GM21526 (cell line): ENCODE measurements at regions not wholly inside any gene's neighbourhood (a gene's known extent, or its start where the extent isn't known, plus 50 kb on each side); places are given as distances from the start of the nearest gene placed in this dataset.
"Not testable (repeated sequence)": the region's sequence is repeated elsewhere in the genome, so short reads cannot be mapped to it uniquely, and the experiment has no call there.

Source experiments
- ATAC-seq: cut with Tn5 transposase; IDR thresholded peaks from one replicate; pipeline ENCODE4 v1.9.1; 2021; ENCODE audit warnings: moderate library complexity; ENCODE audit not compliant: unreplicated experiment, low FRiP score

DNA sequence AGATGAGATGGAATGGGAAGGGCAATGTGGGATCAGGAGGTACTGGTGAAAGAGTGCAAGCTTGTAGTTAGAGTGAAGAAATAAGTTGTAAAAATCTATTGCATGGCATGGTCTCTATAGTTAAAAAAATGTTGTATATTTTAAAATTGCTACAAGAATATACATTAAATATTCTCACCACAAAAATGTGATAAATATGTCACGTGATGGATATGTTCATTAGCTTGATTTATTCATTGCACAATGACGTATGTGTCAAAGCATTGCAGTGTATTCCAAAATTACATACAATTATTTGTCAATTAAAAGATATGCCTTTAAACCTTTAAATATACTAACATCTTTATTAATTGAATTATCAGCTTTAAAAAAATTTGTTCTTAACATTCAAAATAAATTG is 1607.1 kb downstream of the REEP3 start:
- no peak for ATAC-seq

GRCh38 chr10:65130162-65130758 is 1609.1 kb downstream of the REEP3 start:
- ATAC-seq: no peak

DNA sequence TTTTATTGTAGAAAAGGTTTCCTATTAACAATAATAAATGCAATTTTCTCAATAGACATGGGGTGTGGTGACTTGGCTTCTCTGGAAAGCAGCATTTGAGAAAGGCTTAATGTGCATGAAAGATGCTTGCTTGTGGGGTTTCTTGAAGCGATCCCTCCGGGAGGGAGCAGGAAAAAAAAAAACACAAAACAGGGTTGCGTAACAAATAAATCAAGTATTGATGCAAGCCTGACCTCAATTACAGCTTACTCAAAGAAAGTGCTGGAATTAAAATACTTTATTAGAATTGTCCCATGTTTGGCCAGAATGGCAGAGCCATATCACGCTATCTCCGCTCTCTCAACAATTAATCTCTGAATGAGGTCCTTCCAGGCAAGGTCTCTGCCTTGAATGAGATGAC is 1612.5 kb downstream of the REEP3 start:
- ATAC-seq: no peak

DNA sequence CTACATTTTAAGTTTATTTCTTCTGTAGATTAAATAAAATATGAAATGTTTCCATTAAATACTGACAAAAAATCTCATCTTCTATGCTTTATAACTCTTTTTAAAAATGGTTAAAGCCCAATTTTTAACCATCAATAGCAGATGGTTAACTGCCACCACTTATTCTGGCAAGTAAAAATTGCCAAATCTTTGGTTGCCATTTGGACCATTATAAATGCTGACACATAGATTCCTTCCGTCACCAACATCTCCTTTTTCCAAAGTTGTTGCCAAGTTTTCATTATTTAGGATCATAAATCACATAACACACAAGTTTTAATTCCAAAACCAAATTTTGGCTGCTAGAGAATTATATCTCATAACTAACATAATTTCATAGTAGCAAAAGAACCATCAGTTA is 1614.3 kb downstream of the REEP3 start:
- ATAC-seq: no peak

DNA sequence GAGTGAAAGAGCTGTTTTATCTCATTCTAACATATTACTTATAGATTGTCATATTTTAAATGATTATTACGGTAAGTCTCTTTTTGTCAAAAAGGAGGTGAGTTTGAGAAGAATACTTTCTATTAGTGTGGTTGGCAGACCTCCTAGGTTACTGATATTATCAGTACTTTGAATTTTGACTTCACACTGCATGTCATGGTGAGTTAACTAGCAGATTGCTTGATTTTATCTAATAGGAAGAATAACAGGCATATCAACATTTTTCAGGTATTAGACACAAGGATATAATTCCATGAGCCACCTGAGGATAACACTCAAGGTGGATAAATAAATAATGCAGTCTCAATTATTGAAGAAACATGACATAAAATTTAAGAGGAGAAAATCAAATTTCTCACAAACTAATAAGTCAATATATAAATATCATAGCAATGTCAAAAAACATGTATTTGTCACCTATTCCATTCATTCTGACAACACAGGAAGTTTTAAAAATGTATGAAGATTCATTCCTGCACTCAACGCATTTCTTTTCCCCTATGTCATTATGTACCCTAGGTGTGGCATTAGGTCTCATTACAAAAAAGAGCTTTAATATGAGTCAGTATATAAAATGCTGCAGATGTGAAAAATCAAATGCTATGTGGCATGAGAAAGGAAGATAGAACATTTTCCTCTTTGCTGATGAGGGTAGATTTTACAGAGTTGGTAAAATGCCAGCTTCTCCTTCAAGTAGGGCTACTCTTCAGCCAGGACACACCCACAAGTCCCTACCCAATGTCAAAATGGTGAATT is 1621.6 kb downstream of the REEP3 start:
- ATAC-seq: no peak

DNA sequence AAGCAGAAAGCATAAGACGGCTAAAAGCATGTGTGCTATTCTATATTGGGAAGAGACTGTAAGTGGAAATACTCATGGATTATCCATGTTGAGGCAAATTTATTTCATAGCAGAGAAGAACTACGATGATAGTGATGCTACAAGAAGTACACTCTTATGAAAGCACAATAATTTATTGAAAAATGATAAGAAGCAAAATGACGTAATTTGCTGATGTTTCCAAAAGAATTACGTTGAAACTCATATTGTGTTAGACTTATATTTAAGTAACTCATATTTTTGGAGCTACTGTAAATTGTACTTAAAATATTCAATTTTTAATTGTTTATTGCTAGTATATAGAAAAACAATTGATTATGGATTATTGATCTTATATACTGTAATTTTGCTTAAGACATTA is 1622.5 kb downstream of the REEP3 start:
- ATAC-seq: no peak

DNA sequence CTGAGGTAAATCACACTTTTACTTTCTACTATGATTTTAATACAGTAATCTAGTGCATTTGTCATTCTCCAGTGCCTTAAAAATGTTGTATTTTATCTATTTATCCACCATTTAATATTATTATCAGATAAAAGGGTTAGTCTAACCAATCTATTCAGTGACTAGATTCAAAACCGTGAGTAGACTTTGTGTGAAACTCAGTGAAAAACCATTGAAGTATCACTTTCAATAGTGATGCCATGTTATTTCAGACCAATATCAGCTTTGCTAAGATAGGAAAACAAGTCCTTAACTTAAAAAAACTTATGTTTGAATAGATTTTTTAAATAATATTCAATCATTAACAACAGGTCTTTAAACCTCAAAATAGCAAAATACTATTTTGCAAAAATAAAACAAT is 1628.7 kb downstream of the REEP3 start:
- ATAC-seq: no peak

GRCh38 chr10:65166272-65166671 is 1645.1 kb downstream of the REEP3 start:
- ATAC-seq: no peak

DNA sequence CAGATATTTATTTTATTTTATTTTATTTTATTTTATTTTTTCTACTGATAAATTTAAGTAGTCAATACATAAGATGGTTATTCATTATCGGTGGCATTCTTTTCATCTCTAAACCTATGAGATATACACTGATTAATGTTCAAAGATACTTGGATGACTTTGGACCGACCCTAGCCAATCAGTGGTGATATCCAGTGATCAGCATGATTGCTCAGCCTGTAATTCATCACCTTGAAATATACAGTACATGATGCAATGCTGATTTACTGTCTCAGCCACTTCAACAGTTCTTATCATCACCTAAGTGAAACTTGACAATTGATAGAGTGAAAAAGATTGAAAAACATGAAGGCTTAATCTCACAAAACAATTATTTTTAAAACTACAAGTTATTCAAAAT is 1651.0 kb downstream of the REEP3 start:
- no peak for ATAC-seq

GRCh38 chr10:65176994-65177393 is 1655.8 kb downstream of the REEP3 start:
- no peak for ATAC-seq

- no peak for ATAC-seq
Observed at GRCh38 chr10:65183236-65183635, 1662.0 kb downstream of the REEP3 start.

DNA sequence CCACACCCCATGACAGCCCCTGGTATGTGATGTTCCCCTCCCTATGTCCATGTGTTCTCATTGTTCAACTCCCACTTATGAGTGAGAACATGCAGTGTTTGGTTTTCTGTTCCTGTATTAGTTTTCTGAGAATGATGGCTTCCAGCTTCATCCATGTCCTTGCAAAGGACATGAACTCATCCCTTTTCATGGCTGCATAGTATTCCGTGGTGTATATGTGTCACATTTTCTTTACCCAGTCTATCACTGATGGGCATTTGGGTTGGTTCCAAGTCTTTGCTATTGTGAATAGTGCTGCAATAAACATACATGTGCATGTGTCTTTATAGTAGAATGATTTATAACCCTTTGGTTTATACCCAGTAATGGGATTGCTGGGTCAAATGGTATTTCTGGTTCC is 1665.5 kb downstream of the REEP3 start:
- ATAC-seq: not testable (repeated sequence)

DNA sequence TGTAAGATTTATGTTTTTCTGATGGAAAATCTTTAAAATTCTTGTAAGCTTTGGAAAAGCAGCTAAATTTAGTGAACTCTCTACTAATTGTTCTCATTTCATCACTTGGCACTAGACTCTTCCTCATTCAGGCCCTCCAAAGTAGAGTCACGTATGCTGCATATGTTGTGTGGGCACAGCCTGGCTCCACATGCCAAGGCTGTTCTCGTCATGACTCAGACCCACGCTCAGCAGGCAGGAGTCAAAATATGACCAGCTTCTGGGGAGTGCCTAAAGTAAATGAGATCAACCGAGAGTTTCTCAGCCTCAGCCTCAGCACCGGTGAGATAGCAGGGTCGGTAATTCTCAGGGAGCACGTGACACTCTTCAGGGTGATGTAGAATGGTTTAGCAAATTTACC is 1672.9 kb downstream of the REEP3 start:
- no peak for ATAC-seq

GRCh38 chr10:65194555-65194954 is 1673.4 kb downstream of the REEP3 start:
- ATAC-seq: no peak

GRCh38 chr10:65196111-65196510 is 1674.9 kb downstream of the REEP3 start:
- no peak for ATAC-seq

DNA sequence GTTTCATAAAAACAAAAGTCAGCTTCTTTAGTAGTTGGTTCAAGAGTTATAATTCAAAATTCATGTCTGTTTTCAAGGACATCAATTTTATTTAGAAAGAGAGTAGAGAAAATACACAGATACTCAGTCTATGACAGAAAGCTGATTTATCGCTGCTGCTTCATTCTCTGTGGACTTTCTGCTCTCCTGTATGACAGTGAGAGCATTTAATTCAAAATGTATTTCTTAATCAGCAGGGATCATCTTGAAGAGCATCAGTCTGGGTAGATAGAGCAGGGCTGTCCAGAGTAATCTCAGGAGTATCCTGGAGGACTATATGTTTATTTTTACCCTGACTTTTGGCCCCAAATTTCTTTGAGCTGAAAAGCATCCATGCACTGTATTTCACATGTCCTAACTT is 1676.7 kb downstream of the REEP3 start:
- no peak for ATAC-seq

DNA sequence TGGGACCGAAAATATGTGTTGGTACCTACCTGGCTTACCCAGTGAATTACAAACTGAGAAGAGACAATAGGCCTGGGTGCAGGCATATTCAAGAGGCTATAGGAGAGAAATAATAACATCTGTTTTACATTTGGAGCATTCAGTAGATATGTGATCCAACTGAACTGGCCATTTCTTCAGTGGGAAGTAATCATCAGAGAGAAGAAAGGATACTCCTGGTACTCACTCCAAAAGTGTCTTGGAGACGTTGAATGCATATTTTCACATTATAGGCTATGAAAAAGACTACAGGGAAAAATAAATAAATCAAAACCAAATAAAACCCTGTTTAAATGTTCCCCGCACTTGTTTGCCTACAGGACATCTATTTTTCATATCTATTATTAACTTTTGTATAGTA is 1680.3 kb downstream of the REEP3 start:
- no peak for ATAC-seq

GRCh38 chr10:65204999-65205398 is 1683.8 kb downstream of the REEP3 start:
- ATAC-seq: no peak

- no peak for ATAC-seq
Observed at GRCh38 chr10:65213170-65213569, 1692.0 kb downstream of the REEP3 start.

DNA sequence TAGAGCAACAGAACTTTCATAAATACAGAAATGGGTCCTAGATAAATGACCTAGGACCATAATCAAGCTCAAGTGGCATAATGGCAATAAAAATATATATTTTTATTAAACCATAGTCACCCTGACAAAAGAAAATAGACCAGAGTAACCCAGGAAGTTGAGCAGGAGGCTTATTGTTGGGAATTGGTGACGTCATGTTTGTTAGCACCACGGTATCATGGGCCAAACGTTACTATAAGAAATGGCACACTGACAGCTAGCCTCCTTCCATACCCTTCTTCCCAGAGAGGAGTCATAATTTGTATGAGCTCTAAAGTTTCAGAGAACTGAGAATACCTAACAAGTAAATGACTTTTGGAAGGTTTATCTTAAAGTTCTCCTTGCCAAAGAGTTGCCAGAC is 1698.2 kb downstream of the REEP3 start:
- no peak for ATAC-seq

- no peak for ATAC-seq
Observed at GRCh38 chr10:65231148-65231547, 1694.7 kb upstream of the LRRTM3 start.

DNA sequence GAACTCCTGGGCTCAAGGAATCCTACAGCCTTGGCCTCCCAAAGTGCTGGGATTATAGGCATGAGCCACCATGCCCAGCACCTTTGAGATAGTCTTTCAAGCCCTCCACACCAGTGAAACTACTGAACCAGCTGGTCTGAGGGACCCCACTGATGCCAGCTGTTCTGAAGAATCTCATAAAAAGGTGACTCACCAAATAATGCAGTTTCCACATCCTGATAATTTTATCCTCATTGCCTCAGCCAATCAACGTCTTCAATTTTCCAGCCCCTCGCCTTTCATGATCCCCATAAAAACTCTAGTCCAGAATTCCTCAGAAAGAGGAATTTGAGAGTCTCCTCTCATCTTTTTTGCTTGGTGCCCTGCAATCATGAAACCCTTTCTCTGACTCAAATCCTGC is 1691.6 kb upstream of the LRRTM3 start:
- ATAC-seq: no peak
